ENCODE measurements at regions not wholly inside any gene's neighbourhood (a gene's known extent, or its start where the extent isn't known, plus 50 kb on each side); places are given as distances from the start of the nearest gene placed in this dataset.

DNA sequence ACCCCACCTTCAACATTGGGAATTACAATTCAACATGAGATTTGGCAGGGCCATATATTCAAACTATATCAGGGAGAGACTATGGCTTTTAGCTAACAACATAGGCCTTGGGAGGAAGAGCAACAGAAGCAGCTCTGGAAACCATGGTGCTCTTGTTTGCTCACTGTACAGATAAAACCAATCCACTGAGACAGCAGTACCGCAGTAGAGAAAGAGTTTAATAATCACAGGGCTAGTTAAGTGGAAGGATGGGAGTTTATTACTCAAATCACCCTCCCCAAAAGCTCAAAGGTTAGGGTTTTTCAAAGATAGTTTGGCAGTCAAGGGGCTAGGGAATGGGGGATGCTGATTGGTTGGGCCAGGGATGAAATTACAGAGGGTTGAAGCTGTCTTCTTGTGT is 52.7 kb upstream of the CRHR1 start:
- Histone ChIP-seq H3K9me3 (ENCODE audit: low read length) (no peaks in the 10 kb centered on the region), H2AFZ (ENCODE audit: low read depth, low read length) (no peak overlapping the region), H3K4me1 (ENCODE audit: insufficient read depth, low read length) (no peaks in the 10 kb centered on the region), H3K4me3 (ENCODE audit: low read length) (no peak overlapping the region), H3K36me3 (ENCODE audit: insufficient read depth, low read length) (no peaks in the 10 kb centered on the region), H3K27me3 (ENCODE audit: insufficient read depth, low read length) (peaks cover 8% of the 10 kb centered on the region)

- no peaks in the 10 kb centered on the region for H3K36me3 ChIP-seq (ENCODE audit: insufficient read depth, low read length)
These were observed 51.1 kb upstream of the CRHR1 start for GRCh38 chr17:45732926-45733505.

GRCh38 chr17:45733781-45734180 is 50.3 kb upstream of the CRHR1 start:
- Histone ChIP-seq H3K27me3 (ENCODE audit: insufficient read depth, low read length) (no peaks in the 10 kb centered on the region), H3K36me3 (ENCODE audit: insufficient read depth, low read length) (no peaks in the 10 kb centered on the region), H3K9me3 (ENCODE audit: low read length) (no peaks in the 10 kb centered on the region), H3K4me3 (ENCODE audit: low read length) (no peak overlapping the region), H3K4me1 (ENCODE audit: insufficient read depth, low read length) (no peaks in the 10 kb centered on the region), H2AFZ (ENCODE audit: low read depth, low read length) (no peak overlapping the region)

More at GRCh38 chr17:45732926-45733505, 51.1 kb upstream of the CRHR1 start:
- no peaks in the 10 kb centered on the region for H3K4me1 ChIP-seq (ENCODE audit: insufficient read depth, low read length)
- H3K4me3 ChIP-seq (ENCODE audit: low read length): no peak overlapping the region
- no peaks in the 10 kb centered on the region for H3K27me3 ChIP-seq (ENCODE audit: insufficient read depth, low read length)
- no peaks in the 10 kb centered on the region for H3K9me3 ChIP-seq (ENCODE audit: low read length)
- no peak overlapping the region for H2AFZ ChIP-seq (ENCODE audit: low read depth, low read length)
